SHP77 treated with DMSO at 0.1 percent for 48 hours (cell line): ENCODE measurements at regions not wholly inside any gene's neighbourhood (a gene's known extent, or its start where the extent isn't known, plus 50 kb on each side); places are given as distances from the start of the nearest gene placed in this dataset.
"Not testable (repeated sequence)": the region's sequence is repeated elsewhere in the genome, so short reads cannot be mapped to it uniquely, and the experiment has no call there.

Source experiments
- DNase-seq: peaks from one replicate; lab custom pipeline; 2025; lab: John Stamatoyannopoulos, UW

- DNase-seq: no peak
These were observed 240.8 kb upstream of the TOX3 start for GRCh38 chr16:52787709-52788108.

GRCh38 chr16:52786091-52786490, 239.1 kb upstream of the TOX3 start:
- no peak for DNase-seq

GRCh38 chr16:52785653-52786052, 238.7 kb upstream of the TOX3 start:
- no peak for DNase-seq

DNA sequence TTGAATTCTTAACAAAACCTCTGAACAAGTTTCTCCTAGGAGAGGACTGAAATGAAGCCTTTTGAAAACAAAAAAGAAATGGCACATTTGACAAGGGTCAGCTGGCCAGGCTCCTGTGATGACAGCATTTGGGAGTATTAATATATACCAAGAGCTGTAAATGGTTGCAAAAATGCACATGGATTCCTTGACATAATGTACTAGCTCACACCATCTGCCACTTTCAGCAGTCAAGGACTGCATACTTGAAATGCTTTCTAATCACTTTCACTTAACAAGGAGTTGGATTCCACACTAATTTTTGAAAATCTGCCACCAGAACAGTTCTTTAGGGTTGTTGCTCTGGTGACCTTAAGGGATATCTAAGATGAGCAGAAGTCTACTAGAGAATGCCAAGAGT, 236.7 kb upstream of the TOX3 start:
- no peak for DNase-seq

- DNase-seq: no peak
These were observed 234.2 kb upstream of the TOX3 start for GRCh38 chr16:52781005-52781630.

DNA sequence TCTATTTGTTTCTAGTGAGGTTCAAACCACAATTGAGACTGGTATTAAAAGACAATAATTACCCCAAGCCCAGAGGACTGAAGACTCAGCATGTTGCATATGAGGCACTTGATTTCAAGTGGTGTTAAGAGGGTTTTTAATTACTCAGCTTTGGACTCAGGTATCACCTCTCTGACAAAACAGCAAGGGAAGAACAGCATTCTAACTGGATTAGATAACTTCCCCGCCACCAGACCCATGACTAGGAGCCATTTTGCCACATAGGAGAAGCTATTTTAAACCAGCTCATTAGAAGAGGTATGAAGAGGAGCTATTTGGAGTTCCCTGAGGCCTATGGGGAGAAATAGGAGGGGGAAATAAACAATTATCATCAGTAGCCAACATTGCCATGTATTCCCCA, 226.1 kb upstream of the TOX3 start:
- no peak for DNase-seq

DNA sequence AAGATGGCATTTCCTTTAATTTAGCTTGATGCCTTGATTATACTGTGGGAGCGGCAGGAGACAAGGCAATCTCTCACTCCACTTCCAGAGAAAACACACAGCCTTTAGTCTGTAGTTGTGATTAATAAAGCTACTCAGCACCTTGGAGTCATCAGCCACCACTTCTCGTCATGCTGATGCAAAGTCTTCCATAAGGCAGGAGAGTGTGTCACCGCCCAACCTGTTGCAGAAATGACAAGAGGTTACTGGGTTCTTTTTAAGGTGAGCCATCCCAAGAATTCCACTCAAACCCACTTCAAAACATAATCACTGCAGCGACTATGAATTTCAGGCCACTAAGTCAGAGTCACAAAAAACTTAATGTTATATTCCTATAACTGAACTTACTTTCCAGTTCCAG, 223.9 kb upstream of the TOX3 start:
- no peak for DNase-seq

DNA sequence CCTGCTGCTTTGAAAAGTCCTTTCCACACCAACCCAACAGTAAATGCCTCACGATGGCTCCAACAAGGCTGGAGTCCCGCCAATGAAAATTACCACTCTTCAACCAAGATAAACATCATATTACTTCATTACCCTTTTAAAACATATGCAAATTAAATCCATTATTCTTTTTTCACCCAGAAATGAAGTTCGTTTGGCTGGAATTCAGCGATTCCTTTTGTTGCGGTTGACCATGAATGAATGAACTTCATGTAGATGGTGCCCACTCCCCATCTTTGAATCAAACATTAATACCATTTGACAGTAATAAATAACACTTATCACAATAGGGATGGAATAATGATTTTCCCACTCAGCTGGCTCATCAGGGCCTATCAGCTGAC, 211.5 kb upstream of the TOX3 start:
- no peak for DNase-seq

- no peak for DNase-seq
These were observed 211.0 kb upstream of the TOX3 start for GRCh38 chr16:52757746-52758472.

DNA sequence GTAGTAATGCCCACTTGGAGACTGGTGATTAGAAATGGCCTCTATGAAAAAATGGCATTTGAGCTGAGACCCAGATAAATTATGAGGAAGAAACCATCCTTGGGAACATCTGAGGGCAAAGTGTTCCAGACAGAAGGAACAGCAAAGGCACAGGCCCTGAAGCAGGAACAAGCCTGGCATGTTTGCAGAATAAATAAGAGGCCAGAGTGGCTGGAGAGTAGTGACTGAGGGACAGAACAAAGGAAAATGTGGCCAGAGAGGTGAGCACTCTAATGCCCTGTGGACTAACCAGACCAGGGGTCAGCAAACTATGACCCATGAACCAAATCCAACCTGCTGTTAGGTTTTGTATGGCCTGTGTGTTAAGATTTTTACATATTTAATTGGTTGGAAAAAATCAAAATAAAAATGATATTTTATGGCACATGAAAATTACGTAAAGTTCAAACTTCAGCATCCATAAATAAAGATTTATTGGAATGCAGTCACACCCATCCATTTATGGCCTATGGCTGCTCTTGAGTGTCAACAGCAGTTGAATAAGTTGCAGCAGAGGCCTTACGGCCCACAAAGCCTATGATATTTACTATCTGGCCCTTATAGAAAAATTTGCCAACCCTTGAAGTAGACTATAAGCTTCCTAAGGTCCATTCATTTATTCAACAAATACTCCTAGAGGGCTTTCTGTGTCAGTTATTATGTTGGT, 210.0 kb upstream of the TOX3 start:
- no peak for DNase-seq

DNA sequence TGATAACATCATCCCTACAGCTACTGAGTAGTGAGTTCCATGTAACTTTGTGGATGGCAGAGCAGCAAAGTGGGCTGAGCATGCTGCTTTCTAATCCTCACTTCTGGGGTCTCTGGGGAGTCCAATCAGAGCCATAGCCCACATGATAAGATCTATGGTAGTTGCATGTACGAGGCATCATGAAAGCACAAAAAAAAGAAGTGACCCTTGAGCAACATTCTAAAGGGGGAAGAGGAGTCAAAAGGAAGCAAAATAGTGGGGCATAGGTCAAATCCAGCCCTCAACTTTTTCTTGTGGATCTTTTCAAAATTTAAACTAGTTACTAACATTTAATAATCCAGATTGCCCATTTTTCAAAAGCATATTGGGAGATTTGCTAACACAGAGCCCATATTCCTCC, 208.5 kb upstream of the TOX3 start:
- no peak for DNase-seq

- no peak for DNase-seq
These were observed 204.1 kb upstream of the TOX3 start for GRCh38 chr16:52751035-52751434.

- DNase-seq: no peak
These were observed 201.8 kb upstream of the TOX3 start for GRCh38 chr16:52748741-52749140.

GRCh38 chr16:52747088-52747595, 200.2 kb upstream of the TOX3 start:
- no peak for DNase-seq

- no peak for DNase-seq
These were observed 196.8 kb upstream of the TOX3 start for GRCh38 chr16:52743707-52744106.

DNA sequence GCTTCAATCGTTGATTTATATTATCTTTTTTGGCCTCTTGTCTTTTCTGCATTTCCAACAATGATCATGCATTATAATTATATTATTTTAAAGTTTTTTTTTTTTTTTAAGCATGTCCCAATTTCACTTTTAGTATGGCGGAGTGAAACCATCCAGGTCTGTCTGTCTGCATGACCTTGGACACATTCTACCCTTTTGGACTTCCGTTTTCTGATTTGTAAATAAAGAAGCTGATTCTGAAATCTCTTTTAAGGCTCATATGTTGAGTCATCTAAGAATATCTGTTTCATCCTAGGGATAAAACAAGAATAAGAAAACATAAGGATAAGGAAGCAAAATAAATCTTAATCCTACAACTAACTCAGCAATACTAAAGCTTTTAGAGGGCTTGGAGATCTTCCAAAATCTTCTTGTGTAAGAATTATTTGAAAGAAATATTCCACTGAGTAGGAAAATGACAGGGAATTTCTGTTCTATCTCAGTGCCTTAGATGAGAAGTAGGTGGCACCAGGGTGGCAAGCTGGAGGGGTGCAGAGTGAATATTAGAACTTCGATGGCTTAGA, 195.7 kb upstream of the TOX3 start:
- no peak for DNase-seq

GRCh38 chr16:52742052-52742451, 195.1 kb upstream of the TOX3 start:
- DNase-seq: no peak

GRCh38 chr16:52741351-52741750, 194.4 kb upstream of the TOX3 start:
- no peak for DNase-seq

GRCh38 chr16:52740766-52741165, 193.8 kb upstream of the TOX3 start:
- DNase-seq: no peak

DNA sequence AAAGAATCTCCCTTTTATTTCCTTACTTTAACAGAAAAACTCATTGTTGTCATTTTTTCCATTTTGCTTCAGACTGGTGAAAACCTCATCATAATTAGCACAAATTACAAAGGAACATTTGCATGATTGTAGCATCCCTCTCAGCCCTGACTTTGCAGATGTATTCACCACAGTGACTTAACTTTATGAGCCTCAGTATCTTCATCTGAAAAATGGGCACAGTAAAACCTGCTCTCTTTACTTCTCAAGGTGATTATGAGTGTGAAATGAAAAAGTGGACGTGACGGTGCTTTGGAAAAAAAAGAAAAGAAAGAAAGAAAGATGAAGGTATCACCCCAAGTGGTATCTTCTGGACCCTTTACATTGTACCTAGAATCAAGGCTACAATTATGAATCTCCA, 193.4 kb upstream of the TOX3 start:
- DNase-seq: no peak

DNA sequence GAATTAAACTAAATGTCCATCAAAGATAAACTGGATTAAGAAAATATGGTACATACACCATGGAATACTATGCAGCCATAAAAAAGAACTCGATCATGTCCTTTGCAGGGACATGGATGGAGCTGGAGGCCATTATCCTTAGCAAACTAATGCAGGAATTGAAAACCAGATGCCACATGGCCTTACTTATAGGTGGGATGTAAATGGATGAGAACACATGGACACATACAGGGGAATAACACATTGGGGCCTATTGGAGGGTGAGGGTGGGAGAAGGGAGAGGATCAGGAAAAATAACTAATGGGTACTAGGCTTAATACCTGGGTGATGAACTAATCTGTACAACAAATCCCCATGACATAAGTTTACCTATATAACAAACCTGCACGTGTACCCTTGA, 192.0 kb upstream of the TOX3 start:
- DNase-seq: not testable (repeated sequence)

- DNase-seq: no peak
These were observed 184.4 kb upstream of the TOX3 start for GRCh38 chr16:52731219-52731875.
